Astrocyte (in vitro differentiated cells and primary cell): ENCODE measurements at regions not wholly inside any gene's neighbourhood (a gene's known extent, or its start where the extent isn't known, plus 50 kb on each side); places are given as distances from the start of the nearest gene placed in this dataset.

ENCODE experiments used
- EZH2 ChIP-seq: IDR thresholded peaks from 2 replicates; pipeline ENCODE4 v1.6.1; 2012; ENCODE audit warnings: mild to moderate bottlenecking, low read length, inconsistent platforms; ENCODE audit not compliant: insufficient read depth
- TF ChIP-seq, protein P1 (sequence below): IDR thresholded peaks from 2 replicates; pipeline ENCODE4 v1.5.1; 2011; ENCODE audit warnings: low read depth, mild to moderate bottlenecking, inconsistent platforms, low read length, moderate library complexity; ENCODE audit not compliant: insufficient read depth

DNA sequence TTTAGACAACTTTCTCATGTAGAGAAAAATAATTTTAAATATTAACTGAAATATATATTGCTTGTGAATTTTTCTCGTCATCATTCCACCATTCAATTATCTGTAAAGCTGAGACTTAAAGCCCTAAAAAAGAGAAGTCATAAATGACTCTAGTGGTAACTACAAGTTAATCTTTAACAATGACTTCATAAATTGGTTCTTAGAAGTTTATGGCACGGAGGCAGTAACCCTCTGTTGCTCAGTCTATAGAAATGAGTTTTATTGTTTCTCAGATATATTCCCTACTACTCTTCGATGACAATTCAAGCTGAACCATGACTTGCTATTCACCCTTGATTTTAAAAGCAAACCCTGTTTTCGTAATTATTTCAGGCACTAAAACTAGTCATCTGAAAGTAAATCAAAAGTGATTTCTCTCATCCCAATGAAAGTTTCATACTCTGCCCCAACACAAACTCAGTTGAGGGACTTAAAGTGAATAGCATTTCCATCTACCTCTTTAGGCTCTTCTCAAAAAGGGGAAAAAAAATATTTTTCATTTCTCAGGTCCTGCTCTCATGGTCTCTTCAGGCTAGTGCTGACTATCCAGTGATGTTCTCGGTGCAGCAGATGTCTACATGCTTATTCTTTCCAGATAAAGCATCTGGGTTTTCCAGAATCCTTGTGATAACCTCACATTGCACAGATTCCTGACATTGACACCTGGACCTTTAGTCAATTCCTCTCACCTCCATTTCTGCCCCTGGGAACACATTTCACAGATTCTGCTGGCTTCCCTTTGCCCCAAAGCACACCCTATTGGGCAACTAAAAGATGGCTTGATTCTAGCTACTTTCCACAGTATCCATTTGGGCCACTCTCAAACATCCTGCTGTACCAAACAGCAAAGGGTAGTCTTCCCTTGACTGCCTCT is 207.8 kb upstream of the LRATD1 start:
- TF ChIP-seq, protein P1, sequence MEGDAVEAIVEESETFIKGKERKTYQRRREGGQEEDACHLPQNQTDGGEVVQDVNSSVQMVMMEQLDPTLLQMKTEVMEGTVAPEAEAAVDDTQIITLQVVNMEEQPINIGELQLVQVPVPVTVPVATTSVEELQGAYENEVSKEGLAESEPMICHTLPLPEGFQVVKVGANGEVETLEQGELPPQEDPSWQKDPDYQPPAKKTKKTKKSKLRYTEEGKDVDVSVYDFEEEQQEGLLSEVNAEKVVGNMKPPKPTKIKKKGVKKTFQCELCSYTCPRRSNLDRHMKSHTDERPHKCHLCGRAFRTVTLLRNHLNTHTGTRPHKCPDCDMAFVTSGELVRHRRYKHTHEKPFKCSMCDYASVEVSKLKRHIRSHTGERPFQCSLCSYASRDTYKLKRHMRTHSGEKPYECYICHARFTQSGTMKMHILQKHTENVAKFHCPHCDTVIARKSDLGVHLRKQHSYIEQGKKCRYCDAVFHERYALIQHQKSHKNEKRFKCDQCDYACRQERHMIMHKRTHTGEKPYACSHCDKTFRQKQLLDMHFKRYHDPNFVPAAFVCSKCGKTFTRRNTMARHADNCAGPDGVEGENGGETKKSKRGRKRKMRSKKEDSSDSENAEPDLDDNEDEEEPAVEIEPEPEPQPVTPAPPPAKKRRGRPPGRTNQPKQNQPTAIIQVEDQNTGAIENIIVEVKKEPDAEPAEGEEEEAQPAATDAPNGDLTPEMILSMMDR: no peak
- TF ChIP-seq EZH2: no peak
